NCI-H510A treated with DMSO at 0.1 percent for 48 hours (cell line): ENCODE measurements at regions not wholly inside any gene's neighbourhood (a gene's known extent, or its start where the extent isn't known, plus 50 kb on each side); places are given as distances from the start of the nearest gene placed in this dataset.

Experiments
- DNase-seq: peaks from one replicate; lab custom pipeline; 2025; lab: John Stamatoyannopoulos, UW

DNA sequence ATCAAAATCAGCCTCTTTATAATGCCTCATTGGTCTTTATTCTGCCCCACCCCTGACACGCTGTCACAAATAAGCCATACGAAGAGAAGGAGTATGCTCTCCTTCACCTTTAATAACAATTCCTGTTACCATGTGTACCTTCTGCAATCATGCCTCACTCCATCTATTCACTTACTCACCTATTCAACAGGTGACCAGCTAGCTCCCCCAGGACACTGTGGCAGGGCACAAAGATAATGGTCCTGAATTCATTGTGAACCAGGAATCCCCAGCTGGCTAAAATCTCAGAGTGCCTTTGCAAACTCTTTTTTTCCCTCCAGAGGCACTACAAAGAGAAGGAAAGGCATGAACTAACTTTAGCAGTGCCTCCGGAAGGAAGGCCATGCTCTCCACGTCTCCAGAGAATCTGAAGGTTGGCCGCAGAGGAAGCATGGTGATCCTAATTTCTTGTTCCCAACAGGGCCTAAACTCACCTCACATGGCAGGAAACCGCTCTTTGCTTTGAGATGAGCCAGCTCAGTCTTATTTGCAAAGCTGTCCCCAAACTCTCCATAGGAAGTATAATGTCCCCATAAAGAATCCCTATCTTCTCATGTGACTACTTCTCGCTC lies 590.3 kb downstream of the BUD13 start:
- no peak for DNase-seq

- DNase-seq: no peak
These were observed 591.8 kb downstream of the BUD13 start for GRCh38 chr11:116180806-116181600.

DNA sequence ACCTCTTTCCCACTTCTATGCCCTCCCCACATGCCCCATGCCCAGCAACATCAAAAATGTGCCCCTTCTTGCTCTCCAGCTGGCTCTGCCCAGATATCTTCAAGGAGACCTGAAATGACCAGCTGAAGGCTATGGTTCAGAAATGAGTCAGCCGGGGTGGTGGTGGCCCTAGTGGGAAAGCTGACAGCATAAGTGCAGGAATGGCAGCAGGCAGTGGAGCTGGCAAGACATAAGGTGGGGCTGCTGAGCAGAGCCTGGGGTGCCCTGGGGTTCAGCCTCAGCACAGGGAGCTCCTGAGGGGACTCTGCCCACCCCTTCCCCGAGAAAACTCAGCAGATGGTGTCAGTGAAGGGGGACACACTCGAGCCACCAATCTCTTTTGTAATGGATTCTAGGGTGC lies 593.4 kb downstream of the BUD13 start:
- DNase-seq: no peak

- no peak for DNase-seq
These were observed 595.1 kb downstream of the BUD13 start for GRCh38 chr11:116177521-116178210.

GRCh38 chr11:116176484-116177005 lies 596.2 kb downstream of the BUD13 start:
- peak; percentile 34 for DNase-seq

- DNase-seq: no peak
These were observed 597.1 kb downstream of the BUD13 start for GRCh38 chr11:116175707-116176106.

- DNase-seq: no peak
These were observed 598.6 kb downstream of the BUD13 start for GRCh38 chr11:116173941-116174911.

- no peak for DNase-seq
These were observed 599.3 kb downstream of the BUD13 start for GRCh38 chr11:116173506-116173905.

DNA sequence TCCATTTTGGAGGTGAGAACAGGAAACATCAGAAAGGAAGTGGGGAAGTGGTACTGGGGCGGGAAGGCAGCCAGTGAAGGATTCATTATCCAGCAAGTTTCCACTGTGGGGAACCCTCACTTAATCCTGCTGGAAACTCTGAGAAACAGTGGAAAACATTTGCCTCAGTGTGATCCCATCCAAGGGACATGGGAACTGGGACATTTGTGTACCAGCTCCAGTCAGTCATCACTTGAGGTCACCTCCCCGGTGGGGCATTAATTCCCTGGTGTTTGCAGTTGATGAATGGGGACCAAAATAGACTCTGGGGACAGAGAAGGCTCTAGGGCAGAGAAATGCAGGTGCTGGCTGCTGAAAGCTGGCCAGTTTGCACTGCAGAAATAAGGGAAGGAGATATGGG lies 599.9 kb downstream of the BUD13 start:
- DNase-seq: no peak

DNA sequence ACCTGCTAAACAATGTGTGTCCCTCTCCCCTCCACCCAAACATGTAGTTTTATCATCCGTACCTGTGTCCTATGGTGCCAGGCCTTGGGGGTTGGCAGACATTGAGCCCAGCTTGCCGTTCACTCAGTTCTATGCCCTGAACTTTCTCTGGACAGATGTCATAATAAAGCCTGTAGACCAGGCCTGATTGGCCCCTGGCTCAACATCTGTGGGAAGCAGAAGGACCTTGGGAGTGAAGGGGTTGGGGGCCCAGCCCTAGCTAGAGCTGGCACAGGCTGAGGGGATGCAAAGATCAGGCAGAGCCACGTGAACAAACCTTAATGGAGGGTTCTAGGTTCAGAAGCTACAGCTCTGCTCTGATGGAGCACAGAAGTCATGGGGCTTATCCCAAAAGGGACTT lies 600.6 kb downstream of the BUD13 start:
- DNase-seq: no peak

GRCh38 chr11:116171271-116172140 lies 601.3 kb downstream of the BUD13 start:
- DNase-seq: no peak

DNA sequence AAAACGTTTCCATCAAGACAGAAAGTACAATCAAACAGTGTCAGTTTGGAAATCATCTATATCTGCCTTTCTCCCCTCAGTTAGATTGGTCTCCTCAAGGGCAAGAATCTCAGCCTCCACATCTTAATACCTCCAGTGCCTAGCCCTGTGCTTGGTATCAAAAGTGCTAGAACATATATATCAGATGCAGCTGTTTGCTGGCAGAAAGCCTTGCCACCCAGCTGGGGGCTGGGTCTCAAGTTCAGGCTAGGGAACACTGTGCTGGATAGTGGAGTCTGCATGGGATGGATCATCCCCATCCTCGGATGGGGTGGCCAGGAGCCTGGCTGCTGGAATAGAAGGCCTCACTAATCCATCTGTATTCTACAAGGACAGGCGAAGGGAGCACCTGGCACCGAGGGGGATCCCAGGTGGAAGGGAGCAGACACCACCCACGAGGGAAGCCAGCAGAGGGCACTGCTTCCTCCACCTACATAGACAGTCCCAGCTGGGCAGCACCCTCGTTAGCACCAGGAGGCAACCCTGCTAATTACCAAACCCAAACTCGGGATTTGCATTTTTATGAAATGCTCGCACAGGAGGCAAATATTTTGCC lies 602.2 kb downstream of the BUD13 start:
- no peak for DNase-seq

- no peak for DNase-seq
These were observed 603.0 kb downstream of the BUD13 start for GRCh38 chr11:116169776-116170175.

DNA sequence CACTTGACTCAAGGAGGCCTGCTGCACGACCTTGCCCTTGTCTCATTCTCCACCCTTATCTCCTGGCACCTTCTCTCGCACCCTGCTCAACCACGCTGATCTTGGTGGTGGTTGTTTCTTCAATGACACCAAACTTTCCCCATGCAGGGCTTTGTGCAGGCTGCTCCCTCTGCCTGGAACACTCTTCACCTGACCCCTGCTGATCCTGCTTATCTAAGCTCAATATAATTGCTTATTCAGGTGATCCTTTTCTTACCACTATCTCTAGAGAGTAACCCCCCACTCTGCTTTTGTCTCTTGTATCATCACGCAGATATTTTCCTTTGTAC lies 604.4 kb downstream of the BUD13 start:
- DNase-seq: no peak

DNA sequence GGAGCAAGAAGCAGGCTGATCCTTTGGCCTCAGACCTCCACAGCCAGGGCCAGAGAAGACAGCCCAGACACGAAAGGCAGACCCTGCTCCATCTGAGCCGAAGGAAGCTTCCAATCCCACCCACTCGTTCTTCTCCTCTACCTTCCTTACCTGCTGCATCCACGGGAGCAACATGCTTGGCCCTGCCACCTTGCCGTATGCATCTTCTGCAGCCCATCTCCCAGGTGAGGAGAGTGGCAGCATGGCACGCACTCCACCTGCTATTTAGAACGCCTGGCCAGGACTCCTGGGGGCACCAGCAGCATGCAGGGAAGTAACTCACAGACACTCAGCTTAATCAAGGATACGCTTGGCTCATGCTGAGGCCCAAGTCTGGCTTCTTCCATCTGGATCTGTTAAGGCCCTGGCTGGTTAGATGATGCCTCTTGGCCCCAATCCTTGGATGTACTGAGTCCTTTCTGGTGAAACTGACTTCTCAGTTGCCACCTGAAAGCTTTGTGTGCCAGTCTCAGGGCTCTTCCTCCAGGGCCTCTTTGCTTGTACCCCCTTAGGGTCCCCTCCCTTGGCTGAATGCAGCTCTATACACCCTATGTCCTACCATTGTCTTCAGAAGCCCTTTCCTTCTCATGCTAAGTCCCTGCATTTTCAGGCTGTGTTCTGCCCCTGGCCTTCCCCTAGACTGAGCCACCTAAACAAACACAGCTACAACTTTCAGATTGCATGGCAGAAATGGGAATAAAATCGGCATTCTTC lies 604.9 kb downstream of the BUD13 start:
- DNase-seq: no peak

GRCh38 chr11:116166573-116167465 lies 606.0 kb downstream of the BUD13 start:
- DNase-seq: peak; percentile 38

- DNase-seq: no peak
These were observed 607.9 kb downstream of the BUD13 start for GRCh38 chr11:116164843-116165242.

DNA sequence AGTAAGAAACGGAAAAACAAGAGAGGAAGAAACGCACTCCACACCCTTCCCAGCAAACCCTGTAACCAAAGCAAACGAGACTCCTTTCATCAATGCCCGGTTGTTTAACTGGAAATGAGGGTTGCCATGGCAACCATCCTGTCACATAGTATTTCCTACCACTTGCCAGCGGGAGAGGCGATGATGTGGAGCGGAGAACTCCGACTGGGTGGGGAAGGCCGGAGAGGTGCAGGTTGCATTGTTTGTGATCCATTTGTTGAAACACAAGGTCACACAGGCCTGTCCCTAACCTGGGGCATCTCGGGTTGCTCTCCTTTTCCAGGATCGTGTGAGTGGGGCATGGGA lies 609.9 kb downstream of the BUD13 start:
- DNase-seq: peak; percentile 67
